DLD1 (cell line): ENCODE measurements at regions not wholly inside any gene's neighbourhood (a gene's known extent, or its start where the extent isn't known, plus 50 kb on each side); places are given as distances from the start of the nearest gene placed in this dataset.

Experiments used
- in situ Hi-C: cut with HindIII; loops from 2 replicates; pipeline ENCODE4 v1.10.0; 2017; ENCODE audit warnings: low sequenced_read_pairs

DNA sequence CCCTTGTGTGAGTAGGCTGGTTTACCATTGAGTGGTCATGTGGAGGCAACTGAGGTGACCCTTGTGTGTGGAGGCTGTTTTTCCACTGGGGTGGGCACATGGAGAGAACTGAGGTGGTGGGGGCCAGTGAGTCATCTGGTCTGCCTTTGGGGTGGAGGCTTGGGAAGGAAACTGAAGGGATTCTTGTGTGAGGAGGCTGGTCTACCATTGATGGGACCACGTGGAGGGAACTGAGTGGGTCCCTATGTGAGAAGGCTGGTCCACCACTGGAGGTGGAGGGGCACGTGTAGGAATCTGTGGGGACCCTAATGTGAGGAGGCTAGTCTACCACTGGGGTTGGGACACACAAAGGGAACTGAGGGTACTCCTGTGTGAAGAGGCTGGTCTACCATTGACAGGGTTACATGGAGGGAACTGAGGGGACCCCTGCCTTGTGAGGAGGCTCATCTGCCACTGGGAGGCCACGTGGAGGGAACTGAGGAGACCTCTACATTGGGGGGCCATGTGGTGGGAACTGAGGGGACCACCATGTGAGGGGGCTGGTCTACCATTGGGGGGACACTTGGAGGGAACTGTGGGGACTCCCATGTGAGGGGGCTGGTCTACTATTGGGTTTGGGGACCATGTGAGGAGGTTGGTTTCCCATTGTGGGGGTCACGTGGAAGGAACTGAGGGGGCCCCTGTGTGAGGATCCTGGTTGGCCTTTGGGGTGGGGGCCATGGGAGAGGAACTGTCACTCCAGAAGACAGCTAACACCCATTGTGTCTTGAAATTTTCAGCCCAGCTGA is 164.5 kb downstream of the WNT7A start:
- in situ Hi-C loops: no loop called here

DNA sequence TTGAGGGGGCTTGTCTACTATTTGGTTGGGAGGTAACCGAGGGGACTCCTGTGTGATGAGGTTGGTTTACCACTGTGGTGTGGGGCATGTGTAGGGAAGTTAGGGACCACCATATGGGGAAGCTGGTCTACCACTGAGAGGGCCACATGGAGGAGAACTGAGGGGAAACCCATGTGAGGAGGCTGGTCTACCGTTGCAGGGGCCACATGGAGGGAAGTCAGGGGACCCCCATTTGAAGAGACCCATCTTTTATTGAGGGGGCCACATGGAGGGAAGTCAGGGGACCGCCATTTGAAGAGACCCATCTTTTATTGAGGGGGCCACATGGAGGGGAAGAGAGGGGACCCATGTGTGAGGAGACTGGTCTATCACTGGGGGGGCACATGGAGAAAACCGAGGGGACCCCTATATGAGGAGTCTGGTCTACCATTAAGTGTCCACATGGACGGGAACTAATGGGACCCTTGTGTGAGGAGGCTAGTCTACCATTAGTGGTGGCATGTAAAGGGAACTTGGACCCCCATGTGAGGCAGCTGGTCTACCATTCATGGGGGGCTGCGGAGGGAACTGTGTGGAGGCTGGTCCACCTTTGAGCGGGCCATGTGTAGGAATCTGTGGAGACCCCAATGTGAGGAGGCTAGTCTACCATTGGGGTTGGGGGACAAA is 165.5 kb downstream of the FBLN2 start:
- in situ Hi-C loops: no loop called here

- in situ Hi-C loops: no loop called here
Observed at GRCh38 chr3:13713396-13713795, 164.5 kb downstream of the FBLN2 start.

GRCh38 chr3:13712682-13713180 is 163.8 kb downstream of the FBLN2 start:
- in situ Hi-C loops: no loop called here

DNA sequence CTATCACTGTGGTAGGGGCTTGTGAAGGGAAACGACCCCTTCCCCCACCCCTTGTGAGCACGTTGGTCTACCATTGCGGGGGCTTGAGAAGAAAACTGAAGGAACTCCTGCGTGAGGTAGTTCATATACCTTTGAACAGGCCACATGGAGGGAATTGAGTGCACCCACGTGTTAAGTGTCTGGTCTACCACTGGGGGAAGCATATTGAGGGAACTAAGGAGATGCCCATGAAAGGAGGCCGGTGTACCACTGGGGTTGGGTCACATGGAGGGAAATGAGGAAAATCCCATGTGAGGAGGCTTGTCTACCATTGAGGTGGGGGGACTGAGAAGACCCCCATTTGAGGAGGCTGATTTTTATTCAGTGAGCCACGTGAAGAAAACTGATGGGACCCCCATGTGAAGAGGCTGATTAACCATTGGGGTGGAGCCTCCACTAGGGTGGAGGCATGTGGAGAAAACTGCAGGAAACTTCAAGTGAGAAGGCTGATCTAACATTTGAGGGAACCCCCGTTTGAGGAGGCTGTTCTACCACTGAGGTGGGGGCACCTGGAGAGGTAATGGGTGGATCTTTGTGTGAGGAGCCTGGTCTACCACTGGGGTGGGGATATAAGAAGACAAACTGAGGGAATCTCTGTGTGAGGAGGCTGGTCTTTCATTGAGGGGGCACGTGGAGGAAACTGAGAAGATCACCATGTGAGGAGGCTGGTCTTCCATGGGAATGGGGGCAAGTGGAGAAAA is 163.2 kb downstream of the FBLN2 start:
- in situ Hi-C loops: no loop called here

GRCh38 chr3:13710251-13710650 is 161.3 kb downstream of the FBLN2 start:
- in situ Hi-C loops: no loop called here

GRCh38 chr3:13709706-13710105 is 160.8 kb downstream of the FBLN2 start:
- in situ Hi-C loops: no loop called here

DNA sequence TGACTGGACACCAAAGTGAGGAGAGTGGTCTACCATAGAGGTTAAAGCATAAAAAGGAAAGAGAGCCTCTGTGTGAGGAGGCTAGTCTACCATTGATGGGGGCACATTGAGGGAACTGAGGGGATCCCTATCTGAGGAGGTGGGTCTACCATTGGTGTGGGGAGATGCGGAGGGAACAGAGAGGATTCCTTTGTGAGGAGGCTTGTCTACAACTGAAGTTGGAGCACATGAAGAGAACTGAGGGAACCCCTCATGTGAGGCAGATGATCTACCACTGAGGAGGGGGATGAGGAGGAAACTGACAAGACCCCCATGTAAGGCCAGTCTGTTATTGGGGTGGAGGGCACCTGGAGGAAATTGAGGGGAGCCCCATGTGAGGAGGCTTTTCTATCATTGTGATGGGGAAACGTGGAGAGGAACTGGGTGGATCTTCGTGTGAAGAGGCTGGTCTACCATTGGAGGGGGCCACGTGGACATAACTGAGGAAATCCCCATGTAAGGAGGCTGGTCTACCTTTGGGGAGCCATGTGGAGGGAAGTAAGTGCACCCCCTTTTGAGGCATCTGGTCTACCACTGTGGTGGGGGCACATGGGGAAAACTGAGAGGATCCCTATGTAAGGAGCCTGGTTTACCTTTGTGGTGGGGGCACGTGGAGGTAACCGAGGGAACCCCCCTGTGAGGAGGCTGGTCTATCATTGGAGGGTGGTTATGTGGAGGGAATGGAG is 160.1 kb downstream of the FBLN2 start:
- in situ Hi-C loops: no loop called here

DNA sequence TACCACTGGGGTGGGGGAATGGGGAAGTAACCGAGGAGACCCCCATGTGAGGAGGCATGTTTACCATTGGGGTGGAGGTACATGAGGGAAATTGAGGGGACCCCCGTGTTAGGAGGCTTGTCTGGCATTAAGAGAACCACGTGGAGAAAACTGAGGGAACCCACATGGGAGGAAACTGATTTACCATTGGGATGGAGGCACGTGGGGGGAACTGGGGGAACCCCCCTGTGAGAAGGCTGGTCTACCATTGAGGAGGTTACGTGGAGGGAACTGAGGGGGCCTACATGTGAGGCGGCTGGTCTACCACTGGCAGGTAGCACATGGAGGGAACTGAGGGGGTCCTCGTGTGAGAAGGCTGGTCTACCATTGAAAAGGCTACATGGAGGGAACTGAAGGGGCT is 159.4 kb downstream of the FBLN2 start:
- in situ Hi-C loops: no loop called here

GRCh38 chr3:13707456-13707855 is 158.5 kb downstream of the FBLN2 start:
- in situ Hi-C loops: no loop called here

GRCh38 chr3:13706886-13707285 is 158.0 kb downstream of the FBLN2 start:
- in situ Hi-C loops: no loop called here

- in situ Hi-C loops: no loop called here
Observed at GRCh38 chr3:13706451-13706850, 157.5 kb downstream of the FBLN2 start.

DNA sequence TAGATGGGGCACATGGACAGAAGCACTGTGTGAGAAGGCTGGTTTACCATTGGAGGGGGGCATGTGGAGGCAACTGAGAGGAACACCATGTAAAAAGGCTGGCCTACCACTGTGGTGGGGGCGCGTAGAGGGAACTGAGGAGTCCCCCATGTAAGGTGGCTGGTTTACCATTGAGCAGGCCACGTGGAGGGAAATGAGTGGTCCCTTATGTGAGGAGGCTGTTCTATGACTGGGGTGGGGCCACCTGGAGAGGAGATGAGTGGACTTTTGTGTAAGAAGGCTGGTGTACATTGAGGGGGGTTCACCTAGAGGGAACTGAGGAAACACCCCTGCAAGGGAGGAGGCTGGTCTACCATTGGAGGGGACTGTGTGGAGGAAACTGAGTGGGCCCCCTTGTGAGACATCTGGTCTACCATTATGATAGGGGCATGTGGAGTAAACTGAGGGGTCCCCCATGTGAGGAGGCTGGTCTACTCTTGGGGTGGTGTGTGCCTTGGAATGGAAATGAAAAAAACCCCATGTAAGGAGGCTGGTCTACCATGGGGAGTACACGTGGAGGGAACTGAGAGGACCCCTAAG is 156.9 kb downstream of the FBLN2 start:
- in situ Hi-C loops: no loop called here

DNA sequence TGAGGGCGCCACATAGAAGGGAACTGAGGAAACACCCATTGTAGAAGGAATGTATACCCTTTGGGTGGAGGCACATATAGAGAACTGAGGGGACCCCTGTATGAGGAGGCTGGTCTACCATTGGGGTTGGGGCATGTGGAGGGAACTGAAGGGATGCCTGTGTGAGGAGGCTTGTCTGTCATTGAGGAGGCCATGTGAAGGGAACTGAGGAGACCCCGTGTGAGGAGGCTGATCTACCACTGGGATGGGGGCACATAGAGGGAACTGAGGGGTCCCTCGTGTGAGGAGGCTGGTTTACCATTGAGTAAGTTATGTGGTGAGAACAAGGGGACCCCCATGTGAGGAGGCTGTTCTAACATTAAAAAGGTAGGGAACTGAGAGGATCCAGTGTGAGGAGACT is 156.1 kb downstream of the FBLN2 start:
- in situ Hi-C loops: no loop called here

- in situ Hi-C loops: no loop called here
Observed at GRCh38 chr3:13704174-13704573, 155.2 kb downstream of the FBLN2 start.

GRCh38 chr3:13703071-13703470 is 154.1 kb downstream of the FBLN2 start:
- in situ Hi-C loops: no loop called here

GRCh38 chr3:13702286-13702685 is 153.4 kb downstream of the FBLN2 start:
- in situ Hi-C loops: no loop called here

- in situ Hi-C loops: no loop called here
Observed at GRCh38 chr3:13700889-13701288, 152.0 kb downstream of the FBLN2 start.

GRCh38 chr3:13700362-13700761 is 151.4 kb downstream of the FBLN2 start:
- in situ Hi-C loops: no loop called here

GRCh38 chr3:13696699-13697098 is 147.8 kb downstream of the FBLN2 start:
- in situ Hi-C loops: no loop called here

DNA sequence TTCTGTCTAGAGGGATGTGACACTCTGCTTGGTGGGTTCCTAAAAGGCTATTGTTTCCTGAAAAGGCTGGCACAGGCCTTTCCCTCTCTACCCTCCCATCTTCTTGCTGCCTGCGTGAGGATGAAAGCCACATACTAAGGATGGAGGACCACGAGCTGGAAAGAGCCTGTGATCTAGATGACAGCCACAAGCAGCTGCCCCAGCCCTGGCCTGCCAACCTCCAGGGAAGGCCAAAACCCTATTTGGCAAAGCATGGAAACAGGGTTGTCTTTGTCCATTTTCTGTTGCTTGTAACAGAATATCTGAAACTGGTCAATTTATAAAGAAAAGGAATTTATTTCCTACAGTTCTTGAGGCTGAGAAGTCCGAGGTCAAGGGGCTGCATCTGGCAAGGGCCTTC is 144.5 kb downstream of the FBLN2 start:
- in situ Hi-C loops: no loop called here
